HG02798 (cell line): ENCODE measurements at regions not wholly inside any gene's neighbourhood (a gene's known extent, or its start where the extent isn't known, plus 50 kb on each side); places are given as distances from the start of the nearest gene placed in this dataset.

Source experiments
- ATAC-seq: cut with Tn5 transposase; IDR thresholded peaks from one replicate; pipeline ENCODE4 v1.9.1; 2021; ENCODE audit warnings: mild to moderate bottlenecking; ENCODE audit not compliant: unreplicated experiment, poor library complexity

DNA sequence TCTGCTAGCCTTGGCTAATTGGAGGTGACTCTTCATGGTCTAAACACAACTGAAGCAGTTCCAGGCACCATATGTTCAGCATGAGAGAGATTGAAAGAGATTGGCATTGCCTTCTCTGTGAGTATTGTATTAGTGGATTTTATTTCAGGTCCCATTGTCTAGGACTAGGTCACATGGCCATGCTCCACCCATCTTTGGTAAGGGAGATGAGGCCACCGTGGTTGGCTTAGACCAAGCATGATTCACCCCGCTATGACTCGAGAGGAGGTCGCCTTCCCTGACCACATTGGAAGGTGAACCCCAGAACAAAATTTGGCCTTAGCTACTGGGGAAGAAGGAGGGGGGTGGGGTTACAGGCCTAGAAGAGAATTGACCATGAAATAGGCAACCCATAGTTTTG, 109.9 kb upstream of the BCOR start:
- ATAC-seq: no peak

DNA sequence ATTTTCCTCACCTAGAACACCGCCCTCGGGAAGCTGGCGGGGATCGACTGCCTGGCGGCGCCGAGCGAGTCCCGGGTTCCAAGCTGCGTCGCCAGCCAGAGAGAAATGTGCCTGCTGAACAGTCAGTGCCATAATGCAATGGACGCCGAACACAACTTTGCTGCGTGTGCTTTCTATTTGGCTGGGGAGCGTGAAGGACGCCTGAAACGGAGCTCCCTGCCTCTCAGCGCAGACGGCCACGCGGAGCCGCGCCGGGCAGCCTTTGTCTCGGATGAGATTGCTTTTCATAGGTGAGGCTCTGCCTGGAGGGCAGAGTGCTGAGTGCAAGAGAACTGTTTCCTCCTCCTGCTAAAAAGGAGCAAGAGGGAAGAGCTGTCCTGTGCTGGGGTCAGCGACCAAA, 107.7 kb upstream of the BCOR start:
- no peak for ATAC-seq

GRCh38 chrX:40202456-40202855, 104.7 kb upstream of the BCOR start:
- ATAC-seq: no peak

- peak; percentile 79 for ATAC-seq
Observed at GRCh38 chrX:40201329-40201885, 103.6 kb upstream of the BCOR start.

DNA sequence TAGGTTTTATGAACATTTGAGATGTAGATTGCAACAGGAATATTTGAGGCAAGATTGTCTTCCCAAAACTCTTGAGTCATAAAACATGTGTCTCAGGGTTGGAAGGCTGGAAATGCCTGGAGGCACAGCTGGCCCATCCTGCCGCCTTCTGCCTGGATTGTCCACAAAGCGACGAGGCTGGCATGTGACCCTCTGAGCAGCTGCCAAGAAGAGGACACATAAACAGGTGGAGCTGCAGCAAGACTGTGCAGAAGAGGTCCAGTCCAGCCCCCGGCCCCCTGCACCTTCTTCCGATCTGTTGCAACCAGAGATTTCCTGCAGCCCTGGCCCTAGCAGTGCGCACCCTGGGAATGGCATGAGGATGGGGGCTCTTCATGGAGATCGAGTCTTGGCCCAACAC, 101.9 kb upstream of the BCOR start:
- ATAC-seq: no peak

DNA sequence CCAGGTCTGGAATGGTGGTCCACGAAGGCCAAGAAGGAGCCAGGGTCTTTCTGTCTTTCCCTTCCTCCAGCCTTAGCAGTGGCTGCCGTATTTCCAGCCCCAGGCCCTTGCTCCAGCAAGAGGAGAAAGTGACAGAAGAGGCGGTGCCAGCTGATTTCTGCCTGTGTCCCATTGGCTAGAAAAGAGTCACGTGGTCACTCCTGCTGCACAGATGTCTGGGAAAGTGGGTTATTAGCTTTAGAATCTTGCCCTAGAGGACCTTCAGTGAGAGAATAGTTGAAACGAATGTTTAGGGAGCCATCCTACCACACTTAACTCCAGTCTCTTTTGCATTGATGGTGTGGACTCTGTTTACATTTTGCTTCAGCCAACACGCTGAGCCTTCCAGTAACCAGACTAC, 99.3 kb upstream of the BCOR start:
- no peak for ATAC-seq

DNA sequence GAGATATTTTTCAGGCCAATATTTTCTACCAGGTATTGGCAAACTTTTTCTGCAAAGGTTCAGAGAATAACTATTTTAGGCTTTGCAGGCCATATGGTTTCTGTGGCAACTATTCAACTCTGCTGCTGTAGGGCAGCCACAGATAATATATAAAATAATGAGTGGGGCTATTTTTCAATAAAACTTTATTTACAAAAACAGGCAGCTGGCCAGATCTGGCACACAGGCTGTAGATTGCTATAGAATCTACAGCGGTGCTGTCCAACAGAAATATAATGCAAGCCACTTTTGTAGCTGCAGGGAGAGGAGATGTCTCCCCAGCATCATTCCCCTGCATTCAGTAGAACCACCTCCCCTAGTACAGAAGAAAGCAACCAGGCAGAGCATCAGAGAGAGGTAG, 97.6 kb upstream of the BCOR start:
- ATAC-seq: no peak

DNA sequence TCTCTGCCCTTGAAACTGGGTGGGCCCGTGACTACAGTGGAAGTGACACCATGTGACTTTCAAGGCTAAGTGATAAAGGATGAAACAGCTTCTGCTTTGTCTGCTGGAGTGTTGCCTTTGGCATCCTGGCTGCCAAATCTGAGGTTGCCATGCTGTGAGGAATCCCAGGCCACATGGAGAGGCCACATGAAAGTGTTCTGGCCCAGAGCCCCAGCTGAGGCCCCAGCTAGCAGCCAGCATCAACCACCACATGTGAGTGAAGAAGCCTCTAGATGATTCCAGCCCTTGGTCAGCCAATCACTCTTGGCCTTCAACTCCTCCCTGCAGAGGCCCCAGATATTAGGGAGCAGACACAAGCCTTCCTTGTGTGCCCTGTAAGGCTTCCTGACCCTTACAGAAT, 94.4 kb upstream of the BCOR start:
- ATAC-seq: no peak

DNA sequence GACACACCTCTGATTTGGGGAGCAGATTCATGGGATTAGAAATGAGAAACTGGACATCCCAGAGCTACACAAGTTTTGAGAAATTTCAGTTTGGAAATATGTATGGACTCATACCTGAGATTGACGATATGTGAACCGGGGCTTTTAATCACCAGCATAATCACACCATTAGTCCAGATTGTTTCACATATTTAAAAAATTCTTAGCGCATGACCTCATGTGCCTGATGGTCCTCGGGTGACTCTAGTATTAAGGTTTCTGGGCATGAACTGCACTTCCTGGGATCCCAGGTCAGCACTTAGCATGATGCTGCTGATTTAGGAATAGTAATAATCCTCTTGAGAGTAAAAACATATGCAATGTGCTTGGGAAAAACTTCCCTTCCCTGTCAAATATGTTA, 91.9 kb upstream of the BCOR start:
- no peak for ATAC-seq

GRCh38 chrX:40188573-40189417, 91.0 kb upstream of the BCOR start:
- ATAC-seq: no peak

DNA sequence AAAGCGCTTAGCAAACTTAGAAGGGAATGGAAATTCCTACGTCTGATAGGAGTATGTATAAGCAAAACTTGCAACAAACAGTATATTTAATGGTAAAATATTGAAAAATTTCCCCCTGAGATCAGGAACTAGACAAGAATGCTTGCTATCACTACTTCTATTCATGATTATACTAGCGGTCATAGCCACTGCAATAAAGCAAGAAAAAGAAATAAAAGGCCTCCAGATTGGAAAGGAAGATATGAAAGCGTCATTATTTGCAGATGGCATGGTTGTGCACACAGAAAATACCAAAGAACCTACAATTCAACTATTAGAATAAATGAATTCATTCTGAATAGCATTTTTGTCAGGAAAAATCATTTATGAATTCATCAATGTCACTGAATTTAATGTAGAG, 87.2 kb upstream of the BCOR start:
- no peak for ATAC-seq

- no peak for ATAC-seq
Observed at GRCh38 chrX:40182615-40183014, 84.9 kb upstream of the BCOR start.

DNA sequence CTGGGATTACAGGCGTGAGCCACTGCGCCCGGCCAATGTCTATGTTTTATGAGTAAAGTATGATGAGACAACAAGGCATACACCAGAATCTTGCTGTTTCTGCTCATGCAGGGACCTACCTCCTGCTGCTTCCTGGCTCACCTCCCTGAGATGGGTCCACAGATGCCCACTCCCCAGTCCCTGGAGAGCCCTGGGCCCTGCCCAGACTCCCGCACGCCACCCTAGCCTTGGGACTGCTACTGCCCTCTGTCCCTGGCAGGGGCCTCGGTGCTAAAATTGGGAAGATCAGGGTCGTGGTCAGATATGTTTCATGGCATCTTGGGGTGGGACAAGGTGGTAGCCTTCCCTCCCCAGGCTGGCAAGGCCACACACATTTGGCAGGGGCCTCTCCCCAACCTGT, 84.3 kb upstream of the BCOR start:
- ATAC-seq: no peak

DNA sequence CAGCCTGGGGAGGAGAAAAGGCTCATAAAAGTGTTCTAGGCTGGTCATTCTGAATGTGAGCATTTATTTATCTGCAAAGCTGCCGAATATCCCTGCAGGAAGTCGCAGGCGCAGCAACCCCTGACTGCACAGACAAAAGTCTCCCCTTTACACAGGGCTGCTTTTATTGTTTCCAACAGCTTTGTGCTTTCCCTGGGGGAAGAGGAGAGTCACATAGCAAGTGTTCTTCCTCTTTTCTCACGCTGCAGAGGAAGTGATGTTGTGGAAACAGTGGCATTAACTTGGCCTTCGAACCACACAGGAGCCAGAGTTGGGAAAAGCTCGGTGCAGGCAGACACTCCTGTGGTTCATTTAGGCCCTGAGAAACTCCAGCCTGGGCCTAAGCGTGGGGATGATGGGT, 81.5 kb upstream of the BCOR start:
- no peak for ATAC-seq

DNA sequence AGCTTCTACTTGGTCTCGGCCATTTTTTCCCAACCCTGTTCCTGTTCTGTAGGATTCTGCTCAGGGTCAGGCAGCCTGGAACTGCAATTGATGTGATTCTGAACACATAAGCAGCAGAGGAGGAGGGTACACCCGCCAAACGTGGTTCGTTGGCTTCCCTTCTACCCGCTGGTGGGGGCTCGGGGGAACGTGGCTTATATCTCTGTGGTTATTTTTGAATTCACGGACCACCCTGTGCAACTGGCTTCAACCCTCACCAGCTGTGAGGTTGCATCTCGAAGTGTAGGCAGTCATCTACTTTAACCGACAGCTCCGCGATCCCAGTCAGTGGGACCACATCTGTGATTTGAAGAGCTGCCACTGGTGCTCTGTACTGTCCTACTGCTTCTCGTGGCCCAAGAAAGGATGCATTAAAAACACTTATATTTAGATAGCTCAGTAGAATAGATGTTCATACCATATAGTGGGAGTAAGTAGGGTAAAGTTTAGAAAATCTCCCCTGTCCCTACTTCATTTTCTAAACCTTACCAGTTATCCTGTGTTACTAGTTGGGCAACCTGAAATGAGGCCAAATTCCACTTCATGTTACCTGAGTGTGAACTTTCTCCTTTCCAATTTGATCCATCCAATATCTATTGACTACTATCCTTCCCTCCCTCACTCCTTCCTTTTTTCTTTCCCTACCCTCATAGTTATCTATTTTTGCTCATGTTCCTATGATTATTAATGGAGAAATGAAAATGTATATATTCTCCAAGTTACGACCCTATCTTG, 80.4 kb upstream of the BCOR start:
- no peak for ATAC-seq

GRCh38 chrX:40177489-40177888, 79.7 kb upstream of the BCOR start:
- ATAC-seq: no peak

DNA sequence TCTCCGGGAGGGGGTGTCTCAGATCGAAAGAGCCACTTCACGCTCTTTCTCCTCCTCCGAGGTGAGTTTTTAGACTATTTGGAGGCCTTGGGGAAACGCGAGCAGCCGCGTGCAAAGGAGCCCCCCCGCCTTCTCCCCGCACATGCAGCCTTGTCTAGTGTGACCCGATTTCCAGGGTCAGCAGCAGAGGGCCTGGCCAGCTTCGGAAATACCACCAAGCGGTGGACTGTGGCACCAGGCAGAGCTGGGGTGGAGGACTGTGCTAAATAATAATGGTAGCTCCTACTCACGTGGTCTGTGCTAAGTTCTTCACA, 79.3 kb upstream of the BCOR start:
- ATAC-seq: no peak

- peak; percentile 28 for ATAC-seq
Observed at GRCh38 chrX:40176351-40177116, 78.8 kb upstream of the BCOR start.

- peak; percentile 54 for ATAC-seq
Observed at GRCh38 chrX:40175511-40176350, 78.0 kb upstream of the BCOR start.
